Progenitor cell of endocrine pancreas (in vitro differentiated cells): ENCODE measurements at regions not wholly inside any gene's neighbourhood (a gene's known extent, or its start where the extent isn't known, plus 50 kb on each side); places are given as distances from the start of the nearest gene placed in this dataset.

Experiments used
- DNase-seq: peaks from one replicate; pipeline ENCODE4 v3.0.0; 2021; ENCODE audit warnings: low spot score; ENCODE audit not compliant: unreplicated experiment
- H3K27ac Mint-ChIP-seq: 2 replicates; pipeline ENCODE4 v1.8.0; 2021; ENCODE audit warnings: mild to moderate bottlenecking, moderate library complexity, mixed read lengths
- H3K27me3 Mint-ChIP-seq: 2 replicates; pipeline ENCODE4 v1.8.0; 2021; ENCODE audit warnings: mixed read lengths
- H3K36me3 Mint-ChIP-seq: 2 replicates; pipeline ENCODE4 v1.8.0; 2022; ENCODE audit warnings: mixed read lengths; ENCODE audit not compliant: insufficient read depth
- H3K4me1 Mint-ChIP-seq: 2 replicates; pipeline ENCODE4 v1.8.0; 2021; ENCODE audit warnings: low read depth, mixed read lengths
- H3K4me3 Mint-ChIP-seq: 2 replicates; pipeline ENCODE4 v1.8.0; 2021; ENCODE audit warnings: low read depth, mild to moderate bottlenecking, moderate library complexity, mixed read lengths
- H3K9me3 Mint-ChIP-seq: 2 replicates; pipeline ENCODE4 v1.8.0; 2021; ENCODE audit warnings: low read depth, mixed read lengths
- CTCF ChIP-seq: fragments of 200-600 bp; sonication (generic); IDR thresholded peaks from one replicate; pipeline ENCODE4 v1.5.0; 2021; ENCODE audit warnings: antibody characterized with exemption, mild to moderate bottlenecking; ENCODE audit not compliant: unreplicated experiment

GRCh38 chr1:219541946-219542345 lies 71.0 kb downstream of the ZC3H11B start:
- TF ChIP-seq CTCF: no peak
- no peak for DNase-seq
- Mint-ChIP-seq H3K27ac (no peak overlapping the region), H3K4me3 (no peak overlapping the region), H3K27me3 (no peaks in the 10 kb centered on the region), H3K36me3 (peaks cover 7% of the 10 kb centered on the region), H3K4me1 (peaks cover 8% of the 10 kb centered on the region), H3K9me3 (peaks cover 9% of the 10 kb centered on the region)

- Mint-ChIP-seq H3K36me3 (peaks cover 7% of the 10 kb centered on the region), H3K27ac (no peak overlapping the region), H3K9me3 (peaks cover 9% of the 10 kb centered on the region), H3K4me1 (peaks cover 8% of the 10 kb centered on the region), H3K4me3 (no peak overlapping the region), H3K27me3 (no peaks in the 10 kb centered on the region)
- DNase-seq: no peak
- TF ChIP-seq CTCF: no peak
Observed at GRCh38 chr1:219539645-219540254, 73.2 kb downstream of the ZC3H11B start.

- no peak overlapping the region for H3K27ac Mint-ChIP-seq
- no peaks in the 10 kb centered on the region for H3K27me3 Mint-ChIP-seq
- TF ChIP-seq CTCF: no peak
- no peak for DNase-seq
- peaks cover 6% of the 10 kb centered on the region for H3K9me3 Mint-ChIP-seq
- no peaks in the 10 kb centered on the region for H3K36me3 Mint-ChIP-seq
- no peak overlapping the region for H3K4me3 Mint-ChIP-seq
- peaks cover 6% of the 10 kb centered on the region for H3K4me1 Mint-ChIP-seq
Observed at GRCh38 chr1:219538886-219539285, 74.0 kb downstream of the ZC3H11B start.

- TF ChIP-seq CTCF: no peak
- H3K27me3 Mint-ChIP-seq: no peaks in the 10 kb centered on the region
- DNase-seq: no peak
- peaks cover 5% of the 10 kb centered on the region for H3K9me3 Mint-ChIP-seq
- no peak overlapping the region for H3K27ac Mint-ChIP-seq
- no peak overlapping the region for H3K4me3 Mint-ChIP-seq
- H3K4me1 Mint-ChIP-seq: peaks cover 5% of the 10 kb centered on the region
- H3K36me3 Mint-ChIP-seq: no peaks in the 10 kb centered on the region
Observed at GRCh38 chr1:219537223-219537631, 75.7 kb downstream of the ZC3H11B start.

GRCh38 chr1:219536038-219536437 lies 76.9 kb downstream of the ZC3H11B start:
- no peak for DNase-seq

More at GRCh38 chr1:219536038-219536437, 76.9 kb downstream of the ZC3H11B start:
- H3K4me1 Mint-ChIP-seq: peaks cover 5% of the 10 kb centered on the region
- no peaks in the 10 kb centered on the region for H3K36me3 Mint-ChIP-seq
- TF ChIP-seq CTCF: no peak
- H3K4me3 Mint-ChIP-seq: no peak overlapping the region
- H3K27me3 Mint-ChIP-seq: no peaks in the 10 kb centered on the region
- H3K27ac Mint-ChIP-seq: no peak overlapping the region
- peaks cover 5% of the 10 kb centered on the region for H3K9me3 Mint-ChIP-seq
